ENCODE measurements at regions not wholly inside any gene's neighbourhood (a gene's known extent, or its start where the extent isn't known, plus 50 kb on each side); places are given as distances from the start of the nearest gene placed in this dataset.
A peak's percentile ranks its signal among the peaks of the same experiment; 100 is the strongest.

DNA sequence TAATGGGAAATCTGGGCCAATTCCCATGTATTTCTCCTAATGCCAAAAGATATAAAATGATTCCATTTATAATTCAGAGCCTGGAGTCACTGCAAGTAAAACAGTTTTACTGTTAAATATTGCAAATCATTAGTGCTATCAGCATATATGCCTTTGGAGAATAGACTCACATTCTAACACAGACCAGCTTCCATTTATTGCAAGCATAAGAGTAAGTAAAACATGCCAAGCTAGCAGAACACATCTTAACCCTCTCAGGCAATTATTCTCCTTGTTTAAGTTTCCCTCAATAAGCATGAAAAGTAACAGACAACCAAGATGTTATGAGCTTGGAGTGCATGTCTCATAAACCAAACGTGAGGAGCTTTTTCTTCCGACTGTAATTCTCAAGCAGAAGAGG lies 173.9 kb upstream of the GRIP1 start:
- DNase-seq, result no peak

DNA sequence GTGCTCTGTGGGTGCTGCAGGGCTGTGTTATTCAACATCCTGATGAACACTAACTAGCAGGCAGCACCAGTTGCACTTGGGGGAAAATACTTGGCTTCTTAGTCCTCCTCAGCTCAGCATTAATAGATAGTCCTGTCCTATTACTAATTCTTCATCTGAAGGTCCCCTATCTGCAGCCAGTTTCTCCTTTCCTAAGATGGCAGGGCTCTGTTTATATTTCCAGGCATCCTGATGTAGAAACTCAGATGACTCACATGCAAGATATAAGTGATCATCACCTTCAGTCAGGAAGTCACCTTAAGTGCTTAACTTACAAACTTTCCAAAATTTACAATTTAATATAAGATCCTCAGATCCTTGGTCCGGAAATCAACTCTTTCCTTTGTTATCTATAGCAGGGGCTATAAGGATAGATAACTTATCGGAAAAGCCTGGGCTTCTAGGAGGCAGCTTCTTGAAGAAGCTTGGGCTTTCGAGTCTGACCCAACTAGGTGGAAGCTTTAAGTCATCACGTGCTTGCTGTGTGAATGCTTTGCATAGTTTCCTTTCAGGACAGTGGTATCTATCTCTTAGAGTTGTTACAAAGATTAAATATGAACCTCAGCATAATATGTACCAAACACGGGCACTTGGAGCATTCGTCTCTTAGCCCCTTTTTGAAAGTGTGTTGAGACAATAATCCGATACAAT lies 181.0 kb upstream of the GRIP1 start:
- DNase-seq, result no peak

DNA sequence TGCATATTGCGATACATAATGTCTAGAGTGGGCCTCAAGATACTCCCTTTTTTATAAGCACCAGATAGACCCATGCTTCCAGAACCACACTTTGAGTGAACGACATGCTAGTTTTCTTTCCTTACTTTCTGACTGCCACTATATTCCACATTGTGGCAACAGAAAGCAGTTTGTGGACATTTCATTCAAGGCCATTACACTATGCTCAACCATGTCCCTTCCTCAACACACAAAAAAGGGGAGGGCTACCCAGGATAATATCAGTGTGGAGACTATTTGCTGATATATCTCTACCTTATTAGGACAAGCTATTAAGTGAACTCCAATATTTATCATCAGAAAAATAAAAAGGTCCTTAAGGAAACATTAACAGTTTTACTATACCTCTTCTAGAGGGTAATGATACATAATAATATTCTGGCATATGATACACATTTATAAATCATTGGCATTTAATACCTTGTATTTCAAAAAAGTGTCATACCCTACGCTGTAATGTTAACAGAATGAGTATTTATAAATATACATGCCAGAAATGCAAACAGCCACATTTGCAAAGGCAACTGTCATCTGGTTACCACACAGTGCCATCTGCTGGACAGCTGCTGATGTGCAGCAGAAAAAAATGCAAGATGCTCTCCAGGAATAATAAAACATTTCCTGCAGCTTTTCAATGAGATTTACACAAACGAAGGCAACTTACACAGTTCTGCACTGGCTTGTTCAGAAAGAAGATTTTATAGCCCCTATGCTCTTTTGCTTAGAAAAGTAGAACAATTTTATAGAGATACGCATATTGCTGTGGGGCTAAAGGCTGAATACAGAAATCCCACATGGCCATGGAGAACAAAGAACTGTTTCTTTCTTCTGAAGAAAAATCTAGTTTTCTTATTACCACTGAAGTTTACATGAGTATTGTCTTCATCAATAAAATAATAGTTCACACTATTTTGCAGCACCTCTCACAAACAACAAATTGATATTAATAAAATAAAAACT lies 182.2 kb upstream of the GRIP1 start:
- DNase-seq, result peak; percentile 1

DNA sequence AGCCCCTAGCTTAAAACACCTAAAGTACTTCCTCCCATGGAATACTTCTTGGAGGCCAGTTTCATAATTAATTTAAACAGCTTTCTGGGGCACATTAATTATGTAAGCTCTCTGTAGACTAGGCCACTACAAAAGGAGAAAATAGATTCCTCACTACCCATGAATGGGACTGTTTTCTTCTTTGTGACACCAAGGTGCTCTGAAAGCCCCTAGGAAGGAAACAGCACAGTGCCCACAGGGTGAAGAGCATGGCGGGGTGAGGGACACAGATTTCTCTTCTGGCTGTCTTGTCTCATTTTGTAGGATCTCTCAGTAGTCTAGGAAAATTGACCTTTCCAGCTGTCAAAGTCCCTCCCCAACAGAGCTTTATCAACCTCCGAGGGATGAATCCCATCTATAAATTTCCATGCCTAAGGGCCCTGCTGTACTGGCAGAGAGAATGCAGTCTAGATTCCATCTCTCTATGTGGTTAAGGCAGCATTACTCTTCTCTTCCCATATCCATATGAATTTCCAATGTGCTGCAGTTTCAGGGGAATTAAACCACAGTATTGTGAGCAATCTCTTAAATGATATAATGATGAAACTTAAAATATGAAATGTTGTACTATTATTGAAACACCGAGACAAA lies 183.6 kb upstream of the GRIP1 start:
- no peak for DNase-seq

DNA sequence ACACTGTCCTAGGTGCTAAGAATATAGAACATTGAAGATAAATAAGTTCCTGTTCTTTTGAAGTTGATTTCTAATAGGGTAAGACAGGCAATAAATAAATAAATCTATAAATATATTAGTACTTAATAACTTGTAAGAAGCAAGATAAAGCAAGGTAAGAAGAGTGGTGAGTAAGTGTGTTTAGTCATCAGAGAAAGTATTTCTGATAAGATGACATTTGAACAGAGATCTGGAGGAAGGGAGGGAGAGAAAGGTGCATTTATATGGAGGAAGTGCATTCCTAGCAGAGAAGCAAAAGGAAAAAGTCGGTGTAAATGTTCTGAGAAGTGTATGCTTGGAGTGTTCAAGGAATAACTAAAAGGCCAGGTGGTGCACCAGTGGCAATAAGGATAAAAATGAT lies 184.4 kb upstream of the GRIP1 start:
- no peak for DNase-seq

DNA sequence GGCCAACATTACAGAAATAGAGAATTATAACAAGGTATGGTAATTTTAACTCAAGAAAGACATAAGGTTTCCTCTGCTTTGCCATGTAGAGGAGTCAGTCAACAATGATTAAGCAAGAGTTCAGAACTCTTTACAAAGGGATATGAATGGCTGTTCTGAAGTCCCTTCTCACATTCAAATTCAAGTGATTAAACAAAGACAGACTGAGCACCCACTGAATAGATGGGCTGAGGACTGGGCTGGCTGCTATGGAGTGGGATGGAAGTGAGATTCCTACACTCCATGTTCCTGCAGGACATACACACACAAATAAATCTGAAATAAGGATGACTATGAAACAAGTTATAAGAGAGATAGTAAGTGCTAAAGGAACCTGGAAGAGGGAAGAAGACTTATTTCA lies 199.0 kb upstream of the GRIP1 start:
- DNase-seq, result no peak

DNA sequence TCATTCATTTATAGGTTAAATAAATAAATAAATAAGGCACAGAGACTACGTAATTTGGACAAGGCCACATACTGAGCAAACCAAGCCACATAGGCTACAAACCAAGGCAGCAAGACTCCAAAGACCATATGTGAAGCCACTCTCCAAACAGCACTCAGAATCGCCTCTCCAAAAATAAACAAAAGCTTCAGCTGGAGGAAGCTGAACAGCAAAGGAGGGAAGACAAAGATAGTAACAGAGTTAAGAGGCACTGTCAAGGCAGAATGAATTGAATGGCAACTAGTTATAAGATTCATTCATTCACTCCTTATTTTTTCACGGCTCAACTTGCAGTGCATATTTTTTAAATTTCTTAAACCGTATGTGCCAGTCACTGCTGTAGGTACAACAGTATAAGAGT lies 200.5 kb upstream of the GRIP1 start:
- DNase-seq, result no peak

DNA sequence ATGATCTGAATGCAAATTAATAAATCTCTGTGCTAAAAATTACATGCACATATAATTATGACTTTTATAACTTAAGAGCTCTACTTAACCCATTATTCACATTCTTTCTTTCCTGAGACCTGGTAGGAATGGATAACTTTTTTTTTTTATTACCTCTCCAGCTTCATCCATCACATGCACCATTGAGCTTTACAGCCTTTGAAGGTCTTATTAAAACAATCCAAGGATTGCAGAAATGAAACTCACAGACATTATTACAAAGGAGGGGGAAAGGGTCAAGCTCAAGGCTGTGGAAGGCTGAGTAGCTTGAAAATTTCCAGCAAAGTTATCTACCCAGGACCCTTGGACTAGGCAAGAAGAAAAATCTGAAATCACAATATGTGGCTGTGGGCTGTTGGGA lies 202.5 kb upstream of the GRIP1 start:
- no peak for DNase-seq

DNA sequence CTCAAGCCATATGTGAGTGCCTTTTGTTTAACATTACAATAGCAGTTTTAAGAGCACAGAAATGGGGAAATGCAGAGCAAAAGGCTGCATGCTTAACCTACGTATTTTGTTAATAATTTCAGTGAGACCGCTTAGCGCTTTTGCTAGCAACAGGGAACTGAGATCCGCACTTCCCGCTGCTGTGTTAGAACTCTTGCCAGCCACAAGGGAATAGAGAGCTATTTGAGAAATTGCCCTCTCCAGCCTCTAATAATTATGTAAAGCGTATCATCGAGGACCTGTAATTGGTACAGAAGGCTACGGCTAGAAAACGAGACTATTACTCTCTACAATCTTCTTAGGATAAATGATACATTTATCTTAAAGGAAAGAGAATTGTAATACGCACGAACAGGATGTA lies 205.2 kb upstream of the GRIP1 start:
- no peak for DNase-seq

DNA sequence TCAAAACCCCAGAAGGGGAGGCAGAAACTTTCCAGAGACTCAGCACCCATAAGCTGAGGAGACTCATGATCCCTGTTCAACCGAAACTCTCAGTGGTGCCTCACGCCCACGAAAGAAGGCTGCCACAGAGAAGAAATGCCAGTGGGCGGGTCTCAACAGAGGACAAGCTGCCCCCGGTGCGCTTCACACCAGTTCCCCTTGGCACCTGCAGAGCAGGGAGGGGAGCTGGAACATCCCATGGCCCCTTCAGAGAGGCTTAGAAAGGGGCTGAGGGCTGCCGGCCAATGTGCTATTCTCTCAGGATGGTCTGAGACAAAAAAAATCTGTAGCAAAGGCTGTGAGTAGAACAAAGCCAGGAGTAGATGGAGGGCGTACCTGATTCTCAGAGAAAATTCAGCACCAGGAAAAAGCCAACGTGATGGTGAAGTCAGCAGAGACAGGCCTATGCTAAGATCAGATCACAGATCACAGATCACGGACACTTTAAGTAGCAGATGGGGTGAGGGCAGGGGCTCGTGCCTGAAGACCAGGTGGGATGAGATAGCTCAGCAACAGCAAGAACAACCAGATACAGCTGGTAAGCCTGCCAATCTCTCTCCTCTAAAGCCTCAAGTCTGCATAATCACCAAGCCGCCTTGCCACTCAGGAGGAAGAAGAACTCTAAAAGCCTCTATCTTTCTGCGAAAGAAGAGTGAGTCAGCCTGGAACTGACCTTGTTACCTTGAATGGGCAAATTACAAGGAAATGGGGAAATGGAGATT lies 206.4 kb upstream of the GRIP1 start:
- no peak for DNase-seq

DNA sequence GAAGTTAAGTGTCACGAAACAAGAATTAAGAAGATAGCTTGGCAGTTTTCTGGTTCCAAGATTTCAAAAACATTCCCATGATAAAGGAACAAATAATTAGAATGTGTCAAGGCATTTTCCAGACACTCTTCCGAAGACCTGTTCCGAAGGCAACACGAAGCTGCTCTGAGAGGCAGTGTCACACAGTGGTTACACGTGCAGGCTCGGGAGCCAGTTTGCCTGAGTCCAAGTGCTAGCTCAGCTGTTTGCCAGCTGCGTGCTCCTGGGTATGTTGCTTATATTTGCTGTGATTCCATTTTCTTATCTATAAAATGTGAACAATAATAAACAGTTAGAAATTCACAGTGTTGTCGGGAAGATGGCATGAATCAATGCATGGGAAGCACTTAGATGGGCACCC lies 217.9 kb upstream of the GRIP1 start:
- no peak for DNase-seq

DNA sequence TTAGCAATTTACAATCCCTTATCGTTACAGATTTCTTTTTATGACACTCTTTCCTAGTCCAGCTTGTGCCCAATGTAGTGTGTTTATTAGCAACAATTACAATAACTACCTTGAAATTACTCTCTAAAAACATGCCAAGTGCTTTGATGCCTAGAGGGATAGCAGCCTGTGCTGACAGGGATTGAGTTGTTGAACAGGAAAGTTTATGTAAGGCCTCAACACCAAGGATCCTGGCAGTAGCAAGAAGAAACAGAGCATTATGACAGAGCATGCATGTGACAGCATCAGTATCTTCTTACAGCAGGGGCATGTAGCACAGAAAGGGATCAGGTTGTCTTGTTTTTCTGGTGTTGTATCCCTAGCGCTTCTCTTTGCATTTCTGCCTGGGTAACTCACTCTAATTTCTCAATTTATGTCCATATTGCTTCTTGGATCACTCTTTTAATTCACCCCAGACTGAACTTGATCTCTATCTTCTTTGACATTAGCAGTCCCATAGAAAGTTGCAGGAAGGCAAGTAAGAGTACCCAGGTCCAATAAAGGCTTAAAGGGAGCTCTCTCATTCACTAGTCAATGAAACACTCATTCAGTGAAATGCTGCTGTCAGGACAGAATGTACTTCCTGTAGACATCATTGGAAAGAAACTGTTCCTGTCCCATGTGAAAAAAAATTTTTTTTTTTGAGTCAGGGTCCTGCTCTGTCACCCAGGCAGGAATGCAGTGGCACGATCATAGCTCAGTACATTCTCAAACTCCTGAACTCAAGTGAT lies 220.0 kb upstream of the GRIP1 start:
- no peak for DNase-seq

DNA sequence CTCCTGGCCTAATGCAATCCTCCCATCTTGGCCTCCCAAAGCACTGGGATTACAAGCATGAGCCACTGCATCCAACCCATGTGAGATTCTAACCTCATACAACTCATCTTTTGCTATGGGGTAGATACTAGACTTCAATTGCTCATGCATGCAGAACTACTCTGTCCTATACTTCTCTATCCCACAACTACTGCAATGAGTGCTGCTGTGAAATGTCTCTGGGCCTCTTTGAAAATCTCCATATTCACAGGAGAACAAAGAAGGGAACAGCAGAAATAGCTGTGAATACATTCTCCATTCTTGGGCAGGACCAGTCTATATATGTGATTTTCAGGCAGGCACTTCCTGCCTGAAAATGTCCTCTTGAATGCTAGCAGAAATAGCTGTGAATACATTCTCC lies 220.7 kb upstream of the GRIP1 start:
- DNase-seq, result no peak

DNA sequence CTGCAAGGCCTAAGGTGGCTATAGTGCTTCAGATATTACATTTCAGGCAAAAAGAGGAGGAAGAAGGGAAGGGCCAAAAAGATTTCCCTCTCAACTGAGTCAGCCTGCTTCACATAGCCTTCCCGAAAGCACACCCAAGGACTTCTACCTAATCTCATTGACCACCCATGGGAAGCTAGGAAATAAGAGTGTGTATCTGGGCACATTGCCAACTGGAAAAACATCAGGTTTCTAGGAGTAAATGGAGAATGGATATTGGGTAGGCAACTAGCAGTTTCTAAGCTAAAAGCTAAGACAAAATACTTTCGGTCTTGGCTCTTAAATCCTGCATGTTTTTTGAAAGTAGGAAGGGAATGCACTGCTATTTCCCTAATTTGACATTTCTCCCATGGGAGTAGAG lies 221.7 kb upstream of the GRIP1 start:
- no peak for DNase-seq

DNA sequence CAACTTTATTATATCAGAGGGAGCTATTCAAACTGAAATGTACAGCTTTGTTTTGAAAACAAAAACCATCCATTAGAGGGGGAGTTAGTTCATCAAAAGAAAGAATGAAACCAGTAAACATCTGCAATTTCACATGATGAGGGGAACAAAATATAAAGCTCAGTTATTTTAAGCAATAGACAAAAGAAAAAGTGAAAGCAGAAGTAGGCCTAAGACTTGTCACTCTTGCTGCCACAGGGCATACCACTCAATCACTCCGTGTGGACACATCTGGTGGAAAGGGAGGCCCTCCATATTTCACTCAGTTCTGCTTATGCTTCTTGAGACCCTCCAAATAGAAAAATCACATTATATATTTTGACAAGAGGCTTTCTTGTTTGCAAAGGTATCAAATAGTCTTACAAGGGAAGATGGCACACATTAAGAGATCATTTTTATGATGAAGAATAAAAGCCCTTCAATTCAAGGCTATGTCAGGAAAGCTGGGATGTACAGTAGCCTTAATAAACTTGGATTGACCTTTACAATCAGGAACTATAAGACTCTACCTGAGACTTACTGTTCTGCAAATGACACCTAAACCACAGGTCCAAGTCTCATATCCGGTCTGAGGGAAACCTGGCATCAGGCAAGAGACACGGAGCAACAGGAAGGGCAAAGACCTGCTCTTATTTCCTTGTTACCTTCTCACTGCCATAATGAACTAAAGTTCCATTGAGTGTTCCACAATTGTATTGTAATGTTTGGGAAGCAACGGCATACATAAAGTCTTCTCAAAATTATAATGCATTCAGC lies 222.5 kb upstream of the GRIP1 start:
- no peak for DNase-seq

DNA sequence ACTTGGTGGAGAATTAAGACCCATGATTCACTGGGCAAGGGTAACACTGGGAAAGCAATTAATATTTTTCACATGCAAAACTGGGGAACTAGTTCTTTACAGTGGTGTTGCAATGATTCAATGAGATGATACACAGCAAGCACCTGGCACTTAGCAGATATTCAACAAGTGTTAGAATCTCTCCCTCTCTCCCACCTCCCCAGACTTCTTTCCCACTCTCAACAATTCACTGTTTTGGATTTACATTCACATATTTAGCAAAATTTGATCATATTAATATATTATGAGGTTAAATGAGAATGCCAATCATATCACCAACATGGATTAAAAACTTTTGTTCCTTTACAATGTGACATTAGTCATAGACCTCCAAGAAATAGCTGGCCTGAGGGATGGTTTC lies 223.1 kb upstream of the GRIP1 start:
- no peak for DNase-seq

DNA sequence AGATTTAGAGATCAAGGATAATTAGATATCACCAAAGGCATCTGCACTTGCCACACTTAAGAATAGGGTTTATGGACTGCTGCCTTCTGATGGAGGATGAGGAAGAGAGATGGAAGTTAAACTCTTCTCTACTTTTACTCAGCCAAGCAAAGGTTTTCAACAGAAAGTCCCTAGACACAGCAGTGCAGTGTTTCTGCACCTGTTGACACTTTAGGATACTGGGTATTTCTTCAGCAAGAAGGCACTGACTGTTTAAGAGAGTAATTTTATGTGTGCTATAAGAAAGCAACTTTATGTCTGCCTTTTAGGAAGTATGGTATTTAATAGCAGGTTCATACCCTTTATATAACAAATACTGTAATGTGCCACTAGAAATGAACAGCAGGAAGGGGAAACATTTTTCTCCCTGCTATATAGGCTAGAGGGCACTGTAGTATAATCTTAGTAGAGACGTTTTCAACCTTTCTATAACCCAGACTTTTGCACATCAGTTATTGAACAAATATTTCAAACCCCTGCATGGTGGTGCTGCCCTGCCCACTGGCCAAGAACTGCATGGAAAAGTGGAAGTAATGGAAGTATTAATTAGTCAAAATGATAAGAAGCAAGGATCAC lies 225.0 kb upstream of the GRIP1 start:
- DNase-seq, result no peak

DNA sequence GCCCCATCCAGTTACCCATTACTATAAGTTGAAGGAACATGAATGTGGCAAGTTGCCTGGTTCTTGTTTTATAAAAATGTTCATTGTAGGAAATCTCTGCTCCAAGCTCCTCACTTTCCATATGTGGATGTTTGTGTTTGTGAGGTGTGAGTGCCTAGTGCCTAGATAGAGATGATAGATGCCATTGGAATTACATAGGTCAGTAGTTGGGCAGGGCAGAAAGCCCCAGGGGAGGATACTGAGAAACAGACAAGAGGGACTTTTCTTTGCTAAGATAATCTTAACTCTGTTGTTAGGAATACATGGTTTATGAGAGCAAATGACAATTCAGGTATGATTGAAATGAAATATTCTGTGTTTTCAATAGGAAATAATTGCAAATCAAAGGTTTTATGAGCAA lies 226.3 kb upstream of the GRIP1 start:
- DNase-seq, result no peak

DNA sequence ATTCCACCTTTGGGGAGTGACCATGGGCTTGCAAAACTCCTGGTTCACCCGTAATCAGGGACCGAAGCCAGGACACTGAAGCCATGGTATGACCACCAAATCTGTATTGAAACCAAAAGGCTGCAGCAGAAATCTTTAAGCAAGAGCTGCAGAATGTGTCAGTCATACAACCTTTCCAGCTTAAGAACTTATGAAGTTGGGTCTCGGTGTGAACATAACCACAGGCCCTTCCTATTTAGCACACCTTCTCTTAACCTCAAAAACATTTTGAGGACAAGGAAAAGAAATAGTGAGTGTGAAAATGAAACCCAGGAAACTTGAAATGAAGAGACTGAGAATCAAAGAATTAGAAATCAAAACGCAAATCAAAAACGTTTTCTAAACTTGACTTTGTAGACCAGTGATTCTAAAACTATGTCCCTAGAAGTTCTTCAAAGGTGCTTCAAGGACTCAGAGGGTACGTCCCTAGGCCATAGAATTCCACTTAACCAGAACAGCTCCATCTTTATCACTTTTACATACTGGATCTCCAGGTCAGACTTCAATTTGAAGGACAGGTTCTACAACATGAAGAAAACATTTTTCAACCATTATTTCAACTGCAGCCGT lies 231.6 kb upstream of the GRIP1 start:
- no peak for DNase-seq

DNA sequence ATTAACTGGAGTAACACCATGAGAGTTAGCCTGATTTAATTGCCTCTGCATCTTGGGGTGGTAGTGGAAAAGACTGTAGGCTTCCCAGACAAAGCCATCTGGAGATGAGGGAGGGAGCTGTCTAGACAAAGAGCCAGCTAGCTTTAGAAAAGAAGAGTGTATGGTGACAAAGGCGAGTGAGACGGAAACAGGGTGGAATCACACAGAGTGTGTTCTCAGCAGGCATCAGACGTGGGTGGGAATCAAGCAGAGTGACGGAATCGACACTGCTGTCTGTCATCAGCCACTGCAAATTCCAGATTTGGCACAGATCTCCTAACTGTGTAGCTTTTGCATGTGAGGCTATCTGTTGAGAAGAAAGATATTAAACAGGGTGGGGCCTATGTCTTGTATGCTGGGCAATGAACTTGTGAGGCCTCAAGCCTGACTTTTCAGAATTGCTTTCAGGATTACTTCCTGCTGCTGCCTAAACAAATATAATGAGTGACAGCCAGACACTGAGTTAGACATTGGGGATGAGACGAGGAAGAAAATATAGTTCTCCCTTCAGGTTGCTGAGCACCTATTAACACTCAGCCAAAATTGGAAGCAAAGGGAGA lies 236.5 kb upstream of the GRIP1 start:
- DNase-seq, result no peak
